ENCODE measurements at regions not wholly inside any gene's neighbourhood (a gene's known extent, or its start where the extent isn't known, plus 50 kb on each side); places are given as distances from the start of the nearest gene placed in this dataset.

GRCh38 chr1:206411321-206411720, 59.0 kb upstream of the IKBKE start:
- TF ChIP-seq CTCF (IDR thresholded peaks at IDR 0.05; ENCODE audit: insufficient read depth, low read length, missing control alignments), result no peak
- no peak overlapping the region for H3K4me3 ChIP-seq (ENCODE audit: low read depth, low read length)
- POLR2A ChIA-PET, result no interaction called here
- DNase-seq (ENCODE audit: low read depth, low spot score), result no peak
- CTCF ChIA-PET, result no interaction called here

- no peak for DNase-seq (ENCODE audit: low read depth, low spot score)
- POLR2A ChIA-PET, result no interaction called here
- no peak overlapping the region for H3K4me3 ChIP-seq (ENCODE audit: low read depth, low read length)
- CTCF ChIA-PET, result interaction anchor here (0.8 to 1.2 kb wide), 3 partner anchors 18 to 63 kb away, joined by 3 read pairs; no protein-coding TSS in a partner anchor
- no peak for TF ChIP-seq CTCF (IDR thresholded peaks at IDR 0.05; ENCODE audit: insufficient read depth, low read length, missing control alignments)
Observed at GRCh38 chr1:206415942-206416341, 54.3 kb upstream of the IKBKE start.

- CTCF ChIA-PET, result interaction anchor here (1.0 to 1.5 kb wide), 3 partner anchors 11 to 73 kb away, joined by 3 to 4 read pairs (median 3); partner anchors contain the start of gene IKBKE
Observed at GRCh38 chr1:206417774-206418614, 52.3 kb upstream of the IKBKE start.

GRCh38 chr1:206419250-206419649, 51.0 kb upstream of the IKBKE start:
- ChIA-PET CTCF (interaction anchor here (0.8 to 1.5 kb wide), 4 partner anchors 10 to 72 kb away, joined by 3 to 4 read pairs (median 3); partner anchors contain the start of gene IKBKE), POLR2A (no interaction called here)
- no peak overlapping the region for H3K4me3 ChIP-seq (ENCODE audit: low read depth, low read length)
- no peak for DNase-seq (ENCODE audit: low read depth, low spot score)
- no peak for TF ChIP-seq CTCF (IDR thresholded peaks at IDR 0.05; ENCODE audit: insufficient read depth, low read length, missing control alignments)

More at GRCh38 chr1:206417774-206418614, 52.3 kb upstream of the IKBKE start:
- H3K4me3 ChIP-seq (ENCODE audit: low read depth, low read length), result no peak overlapping the region
- no peak for TF ChIP-seq CTCF (IDR thresholded peaks at IDR 0.05; ENCODE audit: insufficient read depth, low read length, missing control alignments)
- POLR2A ChIA-PET, result no interaction called here
- no peak for DNase-seq (ENCODE audit: low read depth, low spot score)

- H3K4me3 ChIP-seq (ENCODE audit: low read depth, low read length), result no peak overlapping the region
- no peak for DNase-seq (ENCODE audit: low read depth, low spot score)
- ChIA-PET POLR2A (no interaction called here), CTCF (interaction anchor here (0.7 to 1.5 kb wide), 3 partner anchors 11 to 42 kb away, joined by 3 to 4 read pairs (median 3); no protein-coding TSS in a partner anchor)
- no peak for TF ChIP-seq CTCF (IDR thresholded peaks at IDR 0.05; ENCODE audit: insufficient read depth, low read length, missing control alignments)
Observed at GRCh38 chr1:206419783-206420182, 50.5 kb upstream of the IKBKE start.

GRCh38 chr1:206420471-206420870, 49.8 kb upstream of the IKBKE start:
- TF ChIP-seq CTCF (IDR thresholded peaks at IDR 0.05; ENCODE audit: insufficient read depth, low read length, missing control alignments), result no peak
- CTCF ChIA-PET, result interaction anchor here (0.7 to 1.8 kb wide), 3 partner anchors 10 to 39 kb away, joined by 3 to 4 read pairs (median 4); no protein-coding TSS in a partner anchor
- POLR2A ChIA-PET, result no interaction called here
- no peak for DNase-seq (ENCODE audit: low read depth, low spot score)
- no peak overlapping the region for H3K4me3 ChIP-seq (ENCODE audit: low read depth, low read length)
